Bronchial epithelial cell (primary cell): ENCODE measurements at regions not wholly inside any gene's neighbourhood (a gene's known extent, or its start where the extent isn't known, plus 50 kb on each side); places are given as distances from the start of the nearest gene placed in this dataset.

Source experiments
- DNase-seq: peaks from one replicate; pipeline ENCODE4 v3.0.0-alpha.2; 2010; ENCODE audit warnings: low read depth
- FAIRE-seq: peaks from 2 replicates; lab custom pipeline; 2011; peaks lifted over from hg19 to GRCh38; lab: Jason Lieb, UNC
- H3K27me3 ChIP-seq: 2 replicates; pipeline ENCODE4 v1.5.1; 2011; ENCODE audit warnings: low read length; ENCODE audit not compliant: control insufficient read depth, insufficient read depth
- H3K36me3 ChIP-seq: 2 replicates; pipeline ENCODE4 v1.5.1; 2011; ENCODE audit warnings: low read length; ENCODE audit not compliant: control insufficient read depth, insufficient read depth
- H3K4me3 ChIP-seq: 2 replicates; pipeline ENCODE4 v1.5.1; 2011; ENCODE audit warnings: mild to moderate bottlenecking, low read depth, low read length, control low read depth
- CTCF ChIP-seq: IDR thresholded peaks from 2 replicates; pipeline ENCODE4 v1.5.1; 2011; ENCODE audit warnings: mild to moderate bottlenecking, moderate library complexity, low read length, control low read depth, inconsistent platforms; ENCODE audit not compliant: insufficient read depth, severe bottlenecking

- no peaks in the 10 kb centered on the region for H3K36me3 ChIP-seq
- no peak for TF ChIP-seq CTCF
- FAIRE-seq = no peak
- H3K4me3 ChIP-seq = no peak overlapping the region
- DNase-seq = no peak
- no peaks in the 10 kb centered on the region for H3K27me3 ChIP-seq
Observed at GRCh38 chr10:44851413-44851812, 59.7 kb upstream of the TMEM72 start.

- no peak overlapping the region for H3K4me3 ChIP-seq
- TF ChIP-seq CTCF = no peak
- FAIRE-seq (no peak), DNase-seq (no peak)
- no peaks in the 10 kb centered on the region for H3K36me3 ChIP-seq
- H3K27me3 ChIP-seq = no peaks in the 10 kb centered on the region
Observed at GRCh38 chr10:44851881-44852280, 59.3 kb upstream of the TMEM72 start.

DNA sequence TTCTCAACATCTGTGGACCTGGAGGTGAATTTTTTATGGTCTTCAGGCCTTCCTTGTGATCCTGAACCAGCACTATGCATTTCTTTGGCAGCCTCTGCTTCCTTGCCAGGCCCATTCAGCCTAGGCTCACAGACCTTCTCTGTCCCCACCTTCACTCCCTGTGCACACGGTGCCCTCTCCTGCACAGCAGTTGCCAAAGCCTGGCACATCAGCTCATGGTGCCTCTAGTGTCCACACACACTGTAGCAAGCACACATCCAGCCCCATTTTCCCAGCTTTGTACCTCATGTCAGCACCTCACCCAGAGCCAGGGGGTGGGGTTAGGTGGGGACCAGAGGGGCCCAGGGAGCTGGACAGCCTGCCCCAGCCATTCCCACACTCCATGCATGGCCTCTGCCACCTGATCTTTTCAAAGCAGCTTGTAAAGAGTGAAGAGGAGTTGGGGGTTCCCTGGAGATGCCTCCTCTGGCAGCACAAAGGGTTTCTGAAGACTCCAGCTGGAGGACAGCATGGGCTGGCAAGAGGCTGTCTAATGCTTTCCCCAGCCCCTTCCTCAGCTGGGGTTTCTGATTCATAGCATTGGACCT lies 57.9 kb upstream of the TMEM72 start:
- Histone ChIP-seq H3K36me3 (no peaks in the 10 kb centered on the region), H3K27me3 (no peaks in the 10 kb centered on the region), H3K4me3 (no peak overlapping the region)
- FAIRE-seq (no peak), DNase-seq (peak; percentile 22)
- peak; percentile 50 for TF ChIP-seq CTCF

DNA sequence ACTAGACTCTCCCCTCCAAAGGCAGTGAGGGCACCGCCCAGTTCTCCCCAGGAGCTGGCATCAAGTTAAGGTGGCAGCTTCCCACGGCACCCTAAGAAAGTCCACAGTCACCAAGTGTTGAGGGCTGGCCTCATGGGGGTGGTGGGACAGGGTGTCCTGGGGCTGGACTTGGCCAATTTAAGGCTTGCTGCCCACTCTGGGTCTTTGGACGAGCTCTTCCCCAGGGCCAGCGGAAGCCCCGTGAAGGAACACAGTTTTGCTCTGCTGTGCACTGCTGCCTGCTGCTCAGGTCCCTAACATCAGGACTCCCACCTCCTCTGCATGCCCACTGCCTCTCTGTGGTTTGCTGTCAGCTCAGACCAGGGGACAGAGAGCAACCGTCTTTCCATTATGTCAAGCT lies 57.3 kb upstream of the TMEM72 start:
- TF ChIP-seq CTCF = no peak
- Histone ChIP-seq H3K27me3 (no peaks in the 10 kb centered on the region), H3K36me3 (no peaks in the 10 kb centered on the region), H3K4me3 (no peak overlapping the region)
- FAIRE-seq = no peak
- no peak for DNase-seq

DNA sequence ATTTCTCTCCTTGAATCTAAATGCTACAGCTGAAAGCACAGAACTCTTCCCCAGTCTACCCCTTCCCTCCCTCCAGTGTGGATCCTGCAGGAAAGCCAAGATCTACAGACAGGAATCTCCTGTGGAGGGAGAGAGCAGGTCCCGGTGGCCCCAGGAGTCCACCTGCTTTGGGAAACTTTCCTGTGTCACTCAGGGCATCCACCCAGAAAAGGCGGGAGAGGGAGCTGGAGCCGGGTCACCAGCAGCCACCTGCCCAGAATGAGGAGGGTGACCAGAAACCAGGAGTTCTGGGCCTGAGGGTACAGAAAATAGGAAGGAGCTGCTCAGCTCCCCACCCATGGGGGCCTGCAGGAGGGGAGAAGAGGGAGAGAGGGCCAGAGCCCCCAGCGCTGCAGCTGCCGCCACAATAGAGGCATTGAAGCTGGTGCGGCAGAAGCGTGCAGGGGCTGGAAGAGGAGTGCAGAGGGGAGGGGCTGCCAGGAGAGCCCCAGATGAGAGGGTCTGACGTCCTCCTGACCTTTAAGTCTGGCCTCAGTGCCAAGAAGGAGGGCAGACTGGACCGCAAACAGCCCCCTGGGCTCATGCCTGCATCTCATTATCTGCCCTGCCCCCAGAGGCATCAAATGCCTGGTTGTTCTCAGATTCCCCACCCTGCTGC lies 56.3 kb upstream of the TMEM72 start:
- no peaks in the 10 kb centered on the region for H3K36me3 ChIP-seq
- H3K27me3 ChIP-seq = no peaks in the 10 kb centered on the region
- FAIRE-seq = no peak
- DNase-seq = no peak
- H3K4me3 ChIP-seq = no peak overlapping the region
- no peak for TF ChIP-seq CTCF

GRCh38 chr10:44856696-44857095 lies 54.4 kb upstream of the TMEM72 start:
- H3K36me3 ChIP-seq = no peaks in the 10 kb centered on the region
- no peak overlapping the region for H3K4me3 ChIP-seq
- no peak for DNase-seq
- FAIRE-seq = no peak
- H3K27me3 ChIP-seq = no peaks in the 10 kb centered on the region
- no peak for TF ChIP-seq CTCF
